ENCODE measurements at regions not wholly inside any gene's neighbourhood (a gene's known extent, or its start where the extent isn't known, plus 50 kb on each side); places are given as distances from the start of the nearest gene placed in this dataset.
"Not testable (repeated sequence)": the region's sequence is repeated elsewhere in the genome, so short reads cannot be mapped to it uniquely, and the experiment has no call there.

DNA sequence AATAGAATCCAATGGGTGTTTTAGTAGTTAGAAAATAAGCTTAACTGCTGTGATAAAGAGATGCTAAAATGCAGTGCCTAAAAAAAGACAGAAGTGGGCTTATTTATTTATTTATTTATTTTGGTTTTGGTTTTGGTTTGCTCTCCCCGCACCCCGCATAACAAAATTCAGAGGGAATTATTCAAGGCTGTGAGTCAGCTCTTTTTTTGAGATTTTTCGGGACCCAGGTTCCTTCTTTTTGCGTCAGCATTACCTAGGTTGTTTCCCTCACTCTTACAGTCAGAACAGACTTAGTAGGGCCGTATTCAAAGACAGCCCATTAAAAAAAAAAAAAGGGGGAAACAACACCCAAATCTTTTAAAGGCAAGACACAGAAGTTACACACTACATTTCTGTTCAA is 1495.5 kb upstream of the ADGRL3 start:
- DNase-seq (ENCODE audit: low spot score), result no peak

DNA sequence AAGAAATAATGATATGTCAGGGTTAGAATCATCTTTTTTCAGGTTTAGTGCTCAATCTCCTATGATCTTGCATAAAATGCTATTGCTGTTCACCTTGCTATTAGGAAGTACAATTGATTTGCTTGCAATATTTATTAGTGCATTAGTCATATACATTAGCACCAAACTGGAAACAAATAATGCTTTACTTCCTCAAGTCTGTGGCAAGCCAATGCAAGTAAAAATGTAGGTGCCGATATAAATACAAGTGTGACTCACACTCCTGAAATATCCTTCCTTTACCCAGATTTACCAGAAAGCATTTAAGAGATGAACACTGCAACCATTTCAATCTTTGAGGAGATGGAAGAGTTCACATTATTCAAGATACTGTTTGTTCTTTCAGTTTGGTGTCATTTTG is 1487.7 kb upstream of the ADGRL3 start:
- no peak for DNase-seq (ENCODE audit: low spot score)

DNA sequence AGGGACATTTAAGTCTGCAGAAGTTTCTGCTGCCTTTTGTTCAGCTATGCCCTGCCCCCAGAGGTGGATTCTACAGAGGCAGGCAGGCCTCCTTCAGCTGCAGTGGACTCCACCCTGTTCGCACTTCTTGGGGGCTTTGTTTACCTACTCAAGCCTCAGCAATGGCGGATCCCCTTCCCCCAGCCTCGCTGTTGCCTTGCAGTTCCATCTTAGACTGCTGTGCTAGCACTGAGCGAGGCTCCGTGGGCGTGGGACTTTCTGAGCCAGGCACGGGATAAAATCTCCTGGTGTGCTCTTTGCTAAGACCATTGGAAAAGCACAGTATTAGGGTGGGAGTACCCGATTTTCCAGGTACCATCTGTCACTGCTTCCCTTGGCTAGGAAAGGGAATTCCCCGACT is 1475.8 kb upstream of the ADGRL3 start:
- DNase-seq (ENCODE audit: low spot score), result not testable (repeated sequence)

DNA sequence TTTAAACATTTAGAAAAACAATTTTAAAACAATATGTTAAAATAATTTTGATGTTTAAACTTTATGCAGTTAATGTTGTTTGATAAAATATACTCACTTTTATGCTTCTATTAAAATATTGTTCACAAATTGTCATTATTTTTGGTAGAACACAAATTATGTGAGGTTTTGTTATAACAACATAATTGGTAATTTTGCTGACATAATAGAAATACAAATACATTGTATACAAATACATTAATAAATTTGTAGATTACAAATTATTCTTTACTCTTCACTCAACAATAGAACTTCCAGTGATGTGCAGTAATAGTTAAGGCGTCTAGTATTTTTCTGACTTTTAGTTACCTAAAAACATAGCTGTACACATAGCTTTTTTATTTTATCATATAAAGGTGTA is 1472.4 kb upstream of the ADGRL3 start:
- no peak for DNase-seq (ENCODE audit: low spot score)

DNA sequence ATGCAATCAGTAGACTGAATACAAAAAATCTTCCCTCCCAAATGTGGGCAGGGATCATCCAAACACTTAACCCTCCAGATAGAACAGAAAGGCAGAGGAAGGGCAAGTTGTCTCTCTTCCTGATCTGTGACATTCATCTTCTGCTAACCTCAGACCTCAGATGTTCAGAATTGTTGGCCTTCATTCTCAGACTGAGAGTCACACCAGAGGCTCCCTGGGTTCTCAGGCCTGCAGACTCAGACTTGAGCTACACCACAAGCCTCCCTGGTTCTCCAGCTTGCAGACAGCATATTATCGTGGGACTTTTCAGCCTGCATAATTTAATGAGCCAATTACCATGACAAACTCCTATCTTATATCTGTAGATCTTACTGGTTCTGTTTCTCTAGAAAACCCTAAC is 1471.6 kb upstream of the ADGRL3 start:
- DNase-seq (ENCODE audit: low spot score), result no peak

DNA sequence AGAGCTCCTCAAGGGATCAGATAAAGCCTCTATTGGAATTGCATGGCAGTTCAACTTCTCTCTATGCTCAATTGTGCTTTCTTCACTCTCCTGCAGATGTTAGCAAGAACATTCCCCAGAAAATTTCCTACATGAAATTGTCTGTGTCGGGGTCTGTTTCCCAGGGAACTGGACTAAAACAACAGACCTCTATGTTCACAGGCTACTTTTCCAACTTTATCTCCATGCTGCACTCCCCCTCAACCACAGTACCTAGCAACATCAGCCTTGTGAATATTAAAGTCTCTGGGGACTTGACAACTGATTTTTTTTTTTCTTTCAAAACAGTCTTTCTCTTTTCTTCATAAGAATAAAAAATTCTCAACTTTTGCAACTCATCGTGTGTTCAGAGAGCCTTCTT is 1470.8 kb upstream of the ADGRL3 start:
- DNase-seq (ENCODE audit: low spot score), result no peak

DNA sequence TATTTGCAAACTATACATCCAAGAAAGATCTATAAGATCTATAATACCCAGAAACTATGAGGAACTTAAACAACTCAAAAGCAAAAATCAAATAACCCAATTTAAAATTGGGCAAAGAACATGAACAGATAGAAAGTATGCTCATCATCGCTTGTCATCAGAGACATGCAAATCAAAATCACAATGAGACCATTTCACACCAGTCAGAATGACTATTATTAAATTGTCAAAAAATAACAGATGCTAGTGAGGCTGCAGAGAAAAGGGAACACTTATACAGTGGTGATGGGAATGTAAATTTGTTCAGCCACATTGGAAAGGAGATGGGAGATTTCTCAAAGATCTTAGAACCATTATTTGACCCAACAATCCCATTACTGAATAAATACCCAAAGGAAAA is 1451.7 kb upstream of the ADGRL3 start:
- DNase-seq (ENCODE audit: low spot score), result no peak

DNA sequence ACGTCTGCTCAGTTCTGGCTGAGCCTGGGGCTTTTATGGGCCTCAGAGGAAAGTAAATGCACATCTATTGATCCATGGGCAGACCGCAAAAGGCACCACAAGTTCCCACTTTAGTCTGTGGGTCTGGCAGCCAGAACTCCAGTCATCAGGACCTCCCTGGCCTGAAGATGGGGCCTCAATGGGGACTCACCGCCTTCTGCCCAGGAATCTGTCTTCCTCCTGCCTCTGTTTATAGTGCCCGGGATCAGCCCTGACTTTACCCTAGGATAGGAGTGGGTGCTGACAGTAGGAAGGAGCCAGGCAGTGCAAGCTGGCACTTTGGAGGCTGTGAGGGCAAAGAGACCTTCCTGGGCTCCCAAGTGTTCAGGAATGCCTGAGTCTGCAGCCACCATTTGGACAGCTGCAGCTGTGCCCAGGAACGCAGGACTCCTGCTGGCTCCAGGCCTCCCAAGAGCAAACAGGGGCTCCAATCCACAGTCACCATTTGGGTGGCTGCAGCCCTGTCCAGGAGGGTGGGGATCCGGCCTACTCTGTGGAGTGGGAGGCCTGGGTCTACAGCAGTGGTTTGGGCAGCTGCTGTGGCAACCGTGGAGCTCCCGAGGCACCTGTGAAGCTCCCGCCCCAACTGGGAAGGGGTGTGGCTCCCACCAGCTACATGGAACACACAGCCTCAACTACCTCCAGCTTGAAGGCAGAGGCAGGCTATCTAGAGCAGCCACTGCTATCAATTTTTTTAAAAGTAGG is 1440.9 kb upstream of the ADGRL3 start:
- no peak for DNase-seq (ENCODE audit: low spot score)

DNA sequence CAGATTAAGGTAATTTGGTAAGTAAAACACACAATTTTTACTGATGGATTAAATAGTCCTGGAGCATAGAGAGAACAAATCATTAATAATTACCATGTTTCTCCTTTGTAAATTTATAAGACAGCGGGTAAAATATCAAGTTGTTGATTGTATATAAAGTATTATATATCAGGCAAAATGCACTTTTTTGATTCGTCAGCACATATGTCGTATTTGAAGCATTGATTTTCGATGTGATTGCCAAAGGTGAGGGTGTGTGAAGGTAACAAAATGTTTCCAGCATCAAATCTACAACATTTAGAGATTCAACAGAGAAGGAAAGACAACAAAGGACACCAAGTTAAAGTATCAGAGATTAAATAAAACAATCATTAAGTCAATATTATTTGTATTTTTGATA is 1437.8 kb upstream of the ADGRL3 start:
- no peak for DNase-seq (ENCODE audit: low spot score)

DNA sequence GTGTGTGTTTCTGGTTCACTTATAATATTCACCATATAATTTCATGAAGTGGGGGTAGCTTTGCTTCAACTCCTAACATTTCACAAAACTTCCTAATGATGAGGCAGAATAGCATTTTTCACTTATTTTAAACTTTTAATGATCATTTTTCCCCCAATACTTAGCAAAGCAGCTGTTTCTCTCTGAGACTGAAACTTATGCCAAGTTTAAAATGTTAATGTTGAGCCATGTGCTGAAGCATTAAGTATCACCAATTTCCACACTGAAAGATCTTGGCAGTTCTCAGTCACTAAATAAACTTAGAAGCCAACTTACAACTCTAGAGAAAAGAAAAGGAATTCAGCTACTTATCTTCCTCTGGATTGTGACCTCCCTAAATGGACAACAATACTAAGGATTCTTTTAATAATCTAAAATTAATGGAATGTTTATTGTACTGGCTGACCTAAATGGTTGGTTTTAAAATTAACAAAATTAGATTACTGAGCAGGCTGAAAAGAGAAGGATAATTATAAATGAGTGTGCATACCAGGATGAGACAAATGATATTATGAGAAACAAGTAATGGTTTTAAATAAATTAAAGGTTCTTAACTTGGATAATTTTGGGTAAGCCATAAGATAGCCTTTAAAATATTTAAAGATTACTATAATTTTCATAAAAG is 1429.4 kb upstream of the ADGRL3 start:
- DNase-seq (ENCODE audit: low spot score), result no peak

DNA sequence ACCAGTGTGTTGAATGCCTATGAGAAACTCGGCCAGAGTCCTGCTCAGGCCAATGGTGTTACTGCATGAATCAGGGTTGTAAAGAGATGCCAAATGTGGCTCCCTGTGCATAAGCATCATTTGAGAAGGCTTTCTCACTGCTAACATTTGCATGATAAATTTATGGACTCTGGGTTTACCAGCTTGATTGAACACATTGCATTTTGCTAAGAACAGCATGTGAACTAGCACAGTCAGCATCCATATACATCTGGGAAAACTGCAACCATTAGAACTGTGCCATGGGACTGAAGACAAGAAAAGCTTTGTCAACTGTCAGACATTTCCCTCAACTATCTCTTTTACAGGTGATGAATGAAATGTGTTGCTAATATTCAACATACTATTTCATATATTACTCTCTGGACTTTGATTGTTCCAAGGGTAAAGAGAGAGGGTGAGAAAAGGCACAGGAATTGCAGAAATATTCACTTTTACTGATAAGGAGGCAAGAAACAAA is 1427.4 kb upstream of the ADGRL3 start:
- DNase-seq (ENCODE audit: low spot score), result no peak

DNA sequence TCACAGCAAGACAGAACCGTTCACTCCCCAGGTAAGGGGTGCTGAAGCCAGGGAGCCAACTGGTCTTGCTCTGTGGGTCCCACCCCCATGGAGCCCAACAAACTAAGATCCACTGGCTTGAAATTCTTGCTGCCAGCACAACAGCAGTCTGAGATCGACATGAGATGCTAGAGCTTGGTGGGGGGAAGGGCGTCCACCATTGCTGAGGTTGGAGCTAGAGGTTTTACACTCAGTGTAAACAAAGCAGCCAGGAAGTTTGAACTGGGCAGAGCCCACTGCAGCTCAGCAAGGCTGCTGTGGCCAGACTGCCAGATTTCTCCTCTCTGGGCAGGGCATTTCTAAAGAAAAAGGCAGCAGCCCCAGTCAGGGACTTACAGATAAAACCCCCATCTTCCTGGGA is 1419.9 kb upstream of the ADGRL3 start:
- not testable (repeated sequence) for DNase-seq (ENCODE audit: low spot score)

DNA sequence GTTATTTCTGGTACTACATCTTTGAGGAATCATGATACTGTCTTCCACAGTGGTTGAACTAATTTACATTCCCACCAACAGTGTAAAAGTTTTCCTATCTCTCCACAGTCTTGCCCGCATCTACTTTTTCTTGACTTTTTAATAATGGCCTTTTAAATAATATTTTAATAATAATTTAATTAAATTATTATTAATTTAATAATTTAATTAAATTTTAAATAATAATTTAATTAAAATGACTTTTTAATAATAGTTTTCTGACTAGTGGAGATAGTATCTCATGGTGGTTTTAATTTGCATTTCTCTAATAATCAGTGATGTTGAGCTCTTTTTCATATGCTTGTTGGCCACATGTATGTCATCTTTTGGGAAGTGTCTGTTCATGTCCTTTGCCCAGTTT is 1395.0 kb upstream of the ADGRL3 start:
- DNase-seq (ENCODE audit: low spot score), result no peak

DNA sequence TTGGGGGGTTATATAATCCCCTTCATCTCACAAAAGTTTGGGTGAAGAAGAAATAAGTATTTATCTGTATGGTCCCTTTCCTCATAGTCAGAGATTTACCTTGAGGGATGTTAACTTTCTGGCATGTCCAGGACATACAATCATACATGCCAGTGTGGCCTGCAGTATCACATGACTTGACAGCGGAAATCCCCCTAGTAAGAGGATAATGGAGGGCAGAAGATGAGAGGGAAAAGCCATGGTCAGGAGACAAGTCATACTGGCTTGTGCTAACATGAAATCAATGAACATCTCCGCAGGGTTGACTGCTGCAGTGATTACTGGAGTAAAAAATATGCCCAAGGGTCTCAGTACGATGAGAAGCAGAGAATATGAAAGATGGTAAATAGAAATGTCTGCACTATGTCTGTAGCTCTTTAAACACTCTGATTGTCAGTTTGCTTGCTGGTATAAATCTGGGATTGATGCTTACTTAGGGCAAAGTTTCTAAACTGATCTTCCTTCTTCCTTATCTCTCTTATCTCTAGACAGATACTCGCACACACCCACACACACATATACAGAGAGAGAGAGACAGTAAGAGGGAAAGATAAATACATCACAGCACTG is 1385.6 kb upstream of the ADGRL3 start:
- no peak for DNase-seq (ENCODE audit: low spot score)

DNA sequence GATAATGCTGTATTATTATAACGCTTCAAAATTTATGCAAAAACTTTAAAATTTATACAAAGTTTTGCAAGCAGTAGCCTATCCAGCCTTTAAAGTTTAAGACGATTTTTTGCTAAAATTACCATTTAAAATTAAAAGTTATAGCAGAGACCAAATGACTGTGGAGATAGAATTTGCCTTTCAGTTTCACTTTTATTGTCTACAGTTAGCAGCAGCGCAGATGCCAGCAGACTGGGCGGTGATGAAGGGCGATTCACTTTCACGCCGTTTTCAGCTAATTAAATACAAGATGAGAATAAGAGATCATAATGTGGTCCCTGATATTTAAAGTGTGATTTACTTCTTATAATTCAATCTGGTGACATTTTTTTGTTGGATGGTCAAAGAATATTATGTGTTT is 1381.5 kb upstream of the ADGRL3 start:
- DNase-seq (ENCODE audit: low spot score), result peak; percentile 27

DNA sequence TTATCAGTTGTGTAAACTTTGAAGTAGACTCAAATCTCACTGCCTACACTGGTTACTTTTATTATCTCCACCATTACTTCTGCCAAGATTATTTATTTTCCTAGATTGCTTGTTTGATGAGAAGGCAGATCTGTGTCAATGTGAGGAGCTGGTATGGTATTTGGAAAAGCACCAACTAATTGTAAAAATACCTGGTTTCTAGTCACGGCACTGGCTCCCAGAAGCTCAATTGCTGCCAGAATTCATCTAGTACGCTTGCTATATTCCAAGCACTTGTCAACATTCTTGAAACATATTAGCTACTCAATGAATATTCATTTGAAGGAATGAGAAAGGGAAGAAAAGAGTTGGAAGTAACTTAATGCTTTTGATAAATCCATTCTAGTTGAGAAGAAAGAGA is 1376.8 kb upstream of the ADGRL3 start:
- no peak for DNase-seq (ENCODE audit: low spot score)

DNA sequence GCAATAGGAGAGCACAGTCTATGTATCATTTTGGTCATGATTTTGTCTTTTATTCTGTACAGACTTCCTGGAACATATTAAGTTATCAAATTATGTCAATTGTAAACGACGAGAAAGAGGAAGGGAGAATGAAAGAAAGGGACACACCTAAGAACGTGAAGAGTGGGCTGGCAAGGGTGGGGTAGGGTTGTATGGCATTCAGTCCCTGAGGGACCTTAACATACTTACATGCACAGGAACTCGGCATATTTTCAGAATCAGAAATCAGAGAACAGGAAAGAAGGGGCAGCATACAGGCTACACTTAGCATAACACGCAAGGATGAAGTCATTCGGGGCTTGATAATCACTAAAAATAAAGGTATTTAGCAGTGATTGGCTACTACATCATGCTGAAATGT is 1375.0 kb upstream of the ADGRL3 start:
- no peak for DNase-seq (ENCODE audit: low spot score)

DNA sequence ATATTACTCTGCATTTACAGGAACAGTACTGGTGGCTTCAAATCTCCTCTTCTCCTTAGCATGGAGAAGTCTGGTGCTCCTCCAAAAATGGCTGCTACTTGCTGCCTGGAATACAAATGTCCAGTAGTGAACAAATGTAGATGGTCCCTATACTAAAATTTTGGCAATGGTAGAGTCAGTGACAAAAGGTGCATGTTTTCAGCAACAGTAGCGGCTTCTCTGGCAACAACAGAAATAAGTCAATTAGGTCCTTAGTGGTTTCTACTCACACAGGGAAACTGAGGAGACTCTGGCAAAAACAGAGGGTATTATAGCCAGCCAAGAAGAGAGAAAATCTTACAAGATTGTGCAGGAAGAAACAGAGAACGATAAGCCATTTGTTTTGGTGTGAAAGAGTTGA is 1368.4 kb upstream of the ADGRL3 start:
- DNase-seq (ENCODE audit: low spot score), result no peak

DNA sequence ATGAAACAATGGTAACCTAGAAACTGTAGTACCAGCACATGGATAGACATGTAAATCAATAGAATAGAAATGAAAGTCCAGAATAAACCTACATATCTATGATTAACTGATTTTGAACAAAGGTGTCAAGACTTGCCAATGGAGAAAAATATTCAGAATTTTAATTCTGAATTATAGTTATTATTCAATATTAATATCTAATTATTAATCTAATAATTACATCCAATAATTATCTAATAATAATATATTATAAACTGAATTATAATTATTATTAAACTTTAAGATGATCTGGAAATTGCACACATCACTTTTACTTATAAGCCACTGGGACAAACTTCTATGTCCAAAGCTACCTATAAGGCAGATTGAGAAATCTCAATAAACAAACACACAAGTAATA is 1365.2 kb upstream of the ADGRL3 start:
- no peak for DNase-seq (ENCODE audit: low spot score)

DNA sequence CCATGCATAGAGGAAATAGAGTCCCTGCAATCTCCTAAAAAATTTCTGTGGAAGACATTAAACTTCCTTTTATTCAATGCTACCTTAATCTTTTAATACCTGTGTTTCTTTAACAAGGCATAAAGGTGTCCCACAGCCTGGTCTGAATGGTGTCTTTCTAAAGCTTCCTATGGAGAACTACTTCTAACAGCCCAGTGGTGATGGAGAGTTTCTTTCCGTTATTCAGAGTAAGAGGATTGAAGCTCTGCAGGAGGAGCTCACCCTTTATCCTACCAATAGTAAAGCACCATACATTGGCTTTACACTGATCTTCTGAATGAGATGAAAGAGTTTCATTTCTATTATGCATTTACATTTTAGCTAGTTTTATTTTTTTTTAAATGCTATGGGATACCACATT is 1362.4 kb upstream of the ADGRL3 start:
- DNase-seq (ENCODE audit: low spot score), result no peak

DNA sequence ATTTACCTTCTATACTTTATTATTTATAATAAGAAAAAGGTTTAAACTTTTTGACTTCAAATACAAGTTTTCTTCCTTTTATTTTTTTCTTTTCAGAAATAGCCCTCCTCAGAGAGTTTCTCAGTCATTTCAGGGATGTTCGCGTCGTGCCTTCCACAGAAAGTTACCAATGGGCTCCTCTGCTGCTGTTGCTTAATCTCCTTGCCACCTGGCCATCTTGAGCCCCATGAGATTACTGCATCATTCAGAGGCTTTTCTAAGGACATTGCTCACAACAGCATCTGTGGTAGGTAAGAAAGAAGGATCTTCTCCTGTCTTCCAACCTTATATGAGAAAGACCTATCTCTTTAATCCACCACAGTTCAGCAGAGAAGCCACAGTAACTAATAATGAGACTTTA is 1361.9 kb upstream of the ADGRL3 start:
- DNase-seq (ENCODE audit: low spot score), result no peak

DNA sequence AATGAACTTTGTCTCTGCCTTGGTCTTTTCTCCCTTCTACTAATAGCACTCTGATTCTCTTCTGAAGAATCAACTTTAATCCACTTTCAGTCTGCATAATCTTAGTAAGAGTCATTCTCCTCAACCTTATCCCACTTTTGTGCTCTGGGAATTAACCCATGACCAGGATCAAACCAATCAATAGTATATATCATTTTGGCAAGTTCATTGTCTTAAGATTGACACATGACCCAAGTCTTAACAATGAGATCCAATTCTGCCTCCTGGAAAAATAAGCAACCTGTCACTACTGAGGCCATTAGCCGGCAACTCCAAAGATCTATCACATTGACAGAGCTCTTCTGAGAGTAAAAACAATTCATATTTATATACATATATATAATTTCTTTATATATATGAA is 1358.4 kb upstream of the ADGRL3 start:
- no peak for DNase-seq (ENCODE audit: low spot score)

DNA sequence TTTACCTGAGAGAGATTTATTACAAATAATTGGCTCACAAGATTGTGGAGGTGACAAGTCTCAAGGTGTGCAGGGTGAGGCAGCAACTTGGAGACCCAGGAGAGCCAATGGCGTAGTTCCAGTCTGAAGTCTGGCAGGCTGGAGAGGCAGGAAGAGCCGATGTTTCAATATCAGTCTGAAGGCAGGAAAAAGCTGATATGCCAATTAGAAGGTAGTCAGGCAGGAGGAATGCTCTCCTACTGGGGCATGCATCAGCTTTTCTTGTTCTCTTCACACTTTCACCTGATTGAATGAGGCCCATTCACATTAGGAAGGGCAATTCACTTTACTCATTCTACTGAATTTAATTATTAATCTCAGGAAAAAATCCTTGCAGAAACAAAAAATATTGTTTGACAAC is 1351.7 kb upstream of the ADGRL3 start:
- no peak for DNase-seq (ENCODE audit: low spot score)

Data from putamen (tissue), 1 donor.